ENCODE measurements at regions not wholly inside any gene's neighbourhood (a gene's known extent, or its start where the extent isn't known, plus 50 kb on each side); places are given as distances from the start of the nearest gene placed in this dataset.
"Not testable (repeated sequence)": the region's sequence is repeated elsewhere in the genome, so short reads cannot be mapped to it uniquely, and the experiment has no call there.

GRCh38 chr14:71800878-71801277, 131.4 kb upstream of the RGS6 start:
- no peaks in the 10 kb centered on the region for H3K9me3 ChIP-seq (ENCODE audit: insufficient read depth, low read depth, low read length)
- H3K27ac ChIP-seq (ENCODE audit: low read depth, low read length) = no peak overlapping the region
- DNase-seq = no peak
- H2AFZ ChIP-seq (ENCODE audit: insufficient read depth, low read length, poor library complexity) = no peak overlapping the region
- no peaks in the 10 kb centered on the region for H3K79me1 ChIP-seq (ENCODE audit: low read length)
- H3K14ac ChIP-seq (ENCODE audit: low read length) = no peak overlapping the region
- H3K18ac ChIP-seq (ENCODE audit: low read length) = no peak overlapping the region
- H2BK120ac ChIP-seq (ENCODE audit: insufficient read depth, low read length, poor library complexity) = no peak overlapping the region
- no peak overlapping the region for H3K4me3 ChIP-seq (ENCODE audit: low read depth, low read length)
- H3K36me3 ChIP-seq (ENCODE audit: control insufficient read depth in 1 of 2, insufficient read depth in 2 of 2, low read length in 2 of 2) = no peaks in the 10 kb centered on the region
- H4K12ac ChIP-seq (ENCODE audit: low read depth, low read length) = no peak overlapping the region
- H3K27me3 ChIP-seq (ENCODE audit: insufficient read depth, low read length) = no peaks in the 10 kb centered on the region
- no peak overlapping the region for H3K9ac ChIP-seq (ENCODE audit: low read length)
- no peak overlapping the region for H3K4me2 ChIP-seq (ENCODE audit: low read length)
- H3K4me1 ChIP-seq (ENCODE audit: control insufficient read depth in 1 of 2, insufficient read depth in 2 of 2, low read length in 2 of 2) = no peaks in the 10 kb centered on the region
- no peak overlapping the region for H2BK5ac ChIP-seq (ENCODE audit: low read depth, low read length, poor library complexity)
- no CpG with 5 or more reads among the region's 4 CpGs for WGBS (ENCODE audit: extremely low coverage, insufficient coverage, insufficient read length)
- H3K23ac ChIP-seq (ENCODE audit: low read length) = no peak overlapping the region
- H2BK12ac ChIP-seq (ENCODE audit: low read length) = no peak overlapping the region
- H3K4ac ChIP-seq (ENCODE audit: low read depth, low read length) = no peak overlapping the region
- H2AK5ac ChIP-seq (ENCODE audit: low read length) = no peak overlapping the region
- H3K79me2 ChIP-seq (ENCODE audit: control insufficient read depth, insufficient read depth, low read length, poor library complexity) = no peaks in the 10 kb centered on the region
- no peak overlapping the region for H4K8ac ChIP-seq (ENCODE audit: low read depth, low read length)
- no peak overlapping the region for H4K91ac ChIP-seq (ENCODE audit: low read depth, low read length)

DNA sequence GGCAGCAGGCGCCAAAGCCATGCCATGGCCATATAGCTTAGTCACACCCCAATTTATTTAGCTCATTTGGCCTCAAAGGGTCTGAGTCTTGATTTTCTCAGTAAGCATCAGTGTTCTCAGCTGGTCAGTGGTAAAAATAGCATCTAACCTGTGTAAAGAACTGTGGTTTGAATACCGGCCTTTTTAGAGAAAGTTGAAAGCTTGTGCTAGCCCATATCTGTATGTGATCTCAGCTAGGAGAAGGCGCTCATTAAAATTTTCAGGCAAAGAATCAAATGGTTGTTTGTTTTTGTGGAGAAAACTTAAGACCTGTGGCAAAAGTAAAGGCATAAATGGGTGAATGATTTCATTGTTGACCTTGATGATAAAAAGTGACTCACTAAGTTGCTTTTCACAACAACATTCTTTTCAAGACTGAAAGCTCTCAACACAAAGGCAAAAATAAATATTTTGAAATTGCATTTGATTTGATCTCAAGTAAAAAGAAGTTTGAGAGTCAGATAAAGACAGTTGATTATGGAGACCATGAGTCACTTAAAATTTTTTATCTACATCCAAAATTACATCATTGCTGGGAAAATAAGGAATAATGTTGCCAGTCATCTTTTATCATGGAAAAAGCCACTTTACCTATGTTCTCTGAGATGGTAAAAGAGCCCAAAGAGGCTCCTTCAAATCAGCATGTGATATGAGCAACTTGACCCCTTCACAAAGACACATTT, 128.5 kb upstream of the RGS6 start:
- Histone ChIP-seq H3K4ac (ENCODE audit: low read depth, low read length) (no peak overlapping the region), H2BK5ac (ENCODE audit: low read depth, low read length, poor library complexity) (no peak overlapping the region), H3K4me3 (ENCODE audit: low read depth, low read length) (no peak overlapping the region), H3K14ac (ENCODE audit: low read length) (no peak overlapping the region), H3K4me1 (ENCODE audit: control insufficient read depth in 1 of 2, insufficient read depth in 2 of 2, low read length in 2 of 2) (no peaks in the 10 kb centered on the region), H3K27ac (ENCODE audit: low read depth, low read length) (no peak overlapping the region), H2BK120ac (ENCODE audit: insufficient read depth, low read length, poor library complexity) (no peak overlapping the region), H3K79me2 (ENCODE audit: control insufficient read depth, insufficient read depth, low read length, poor library complexity) (no peaks in the 10 kb centered on the region), H3K23ac (ENCODE audit: low read length) (no peak overlapping the region), H2AK5ac (ENCODE audit: low read length) (no peak overlapping the region), H3K9ac (ENCODE audit: low read length) (no peak overlapping the region), H3K9me3 (ENCODE audit: insufficient read depth, low read depth, low read length) (no peaks in the 10 kb centered on the region), H3K4me2 (ENCODE audit: low read length) (no peak overlapping the region), H2AFZ (ENCODE audit: insufficient read depth, low read length, poor library complexity) (no peak overlapping the region), H2BK12ac (ENCODE audit: low read length) (no peak overlapping the region), H3K79me1 (ENCODE audit: low read length) (no peaks in the 10 kb centered on the region), H3K27me3 (ENCODE audit: insufficient read depth, low read length) (no peaks in the 10 kb centered on the region), H3K18ac (ENCODE audit: low read length) (no peak overlapping the region), H4K91ac (ENCODE audit: low read depth, low read length) (no peak overlapping the region), H4K12ac (ENCODE audit: low read depth, low read length) (no peak overlapping the region), H3K36me3 (ENCODE audit: control insufficient read depth in 1 of 2, insufficient read depth in 2 of 2, low read length in 2 of 2) (no peaks in the 10 kb centered on the region), H4K8ac (ENCODE audit: low read depth, low read length) (no peak overlapping the region)
- no CpG with 5 or more reads among the region's 3 CpGs for whole genome bisulfite sequencing (ENCODE audit: extremely low coverage, insufficient coverage, insufficient read length)
- peak; percentile 5 to 77 for DNase-seq

DNA sequence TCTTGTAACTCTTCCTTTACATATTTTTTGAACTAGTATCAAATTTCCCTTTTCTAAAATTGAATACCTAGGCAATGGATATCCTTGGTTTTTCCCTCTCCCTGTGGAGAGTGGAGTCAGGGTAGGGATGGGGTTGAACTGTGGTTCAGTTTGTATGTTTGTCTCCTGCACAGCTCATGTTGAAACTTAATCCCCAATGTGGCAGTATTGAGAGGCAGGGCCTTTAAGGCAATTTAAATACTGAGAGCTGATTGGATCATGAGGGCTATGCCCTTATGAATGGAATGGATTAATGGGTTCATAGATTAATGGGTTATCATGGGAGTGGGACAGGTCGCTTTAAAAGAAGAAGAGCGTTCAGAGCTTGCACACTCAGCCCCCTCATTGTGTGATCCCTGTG, 127.2 kb upstream of the RGS6 start:
- Histone ChIP-seq H3K4me2 (ENCODE audit: low read length) (no peak overlapping the region), H3K9ac (ENCODE audit: low read length) (no peak overlapping the region), H2BK5ac (ENCODE audit: low read depth, low read length, poor library complexity) (no peak overlapping the region), H3K4ac (ENCODE audit: low read depth, low read length) (no peak overlapping the region), H2BK12ac (ENCODE audit: low read length) (no peak overlapping the region), H2AK5ac (ENCODE audit: low read length) (no peak overlapping the region), H3K23ac (ENCODE audit: low read length) (no peak overlapping the region), H3K27ac (ENCODE audit: low read depth, low read length) (no peak overlapping the region), H3K36me3 (ENCODE audit: control insufficient read depth in 1 of 2, insufficient read depth in 2 of 2, low read length in 2 of 2) (no peaks in the 10 kb centered on the region), H3K18ac (ENCODE audit: low read length) (no peak overlapping the region), H3K4me1 (ENCODE audit: control insufficient read depth in 1 of 2, insufficient read depth in 2 of 2, low read length in 2 of 2) (no peaks in the 10 kb centered on the region), H3K9me3 (ENCODE audit: insufficient read depth, low read depth, low read length) (no peaks in the 10 kb centered on the region), H2AFZ (ENCODE audit: insufficient read depth, low read length, poor library complexity) (no peak overlapping the region), H4K8ac (ENCODE audit: low read depth, low read length) (no peak overlapping the region), H3K14ac (ENCODE audit: low read length) (no peak overlapping the region), H3K79me1 (ENCODE audit: low read length) (no peaks in the 10 kb centered on the region), H4K91ac (ENCODE audit: low read depth, low read length) (no peak overlapping the region), H3K27me3 (ENCODE audit: insufficient read depth, low read length) (no peaks in the 10 kb centered on the region), H4K12ac (ENCODE audit: low read depth, low read length) (no peak overlapping the region), H3K4me3 (ENCODE audit: low read depth, low read length) (no peak overlapping the region), H3K79me2 (ENCODE audit: control insufficient read depth, insufficient read depth, low read length, poor library complexity) (no peaks in the 10 kb centered on the region), H2BK120ac (ENCODE audit: insufficient read depth, low read length, poor library complexity) (no peak overlapping the region)
- no CpG with 5 or more reads among the region's 2 CpGs for WGBS (ENCODE audit: extremely low coverage, insufficient coverage, insufficient read length)
- no peak for DNase-seq

GRCh38 chr14:71807049-71807448, 125.2 kb upstream of the RGS6 start:
- WGBS (ENCODE audit: extremely low coverage, insufficient coverage, insufficient read length) = no CpG with 5 or more reads among the region's 4 CpGs
- not testable (repeated sequence) for H3K27me3 ChIP-seq (ENCODE audit: insufficient read depth, low read length); H4K91ac ChIP-seq (ENCODE audit: low read depth, low read length); H2BK120ac ChIP-seq (ENCODE audit: insufficient read depth, low read length, poor library complexity); H3K27ac ChIP-seq (ENCODE audit: low read depth, low read length); H2BK5ac ChIP-seq (ENCODE audit: low read depth, low read length, poor library complexity); H2AK5ac ChIP-seq (ENCODE audit: low read length); H3K18ac ChIP-seq (ENCODE audit: low read length); H3K36me3 ChIP-seq (ENCODE audit: control insufficient read depth in 1 of 2, insufficient read depth in 2 of 2, low read length in 2 of 2); H2AFZ ChIP-seq (ENCODE audit: insufficient read depth, low read length, poor library complexity); H3K79me1 ChIP-seq (ENCODE audit: low read length); H4K12ac ChIP-seq (ENCODE audit: low read depth, low read length); H4K8ac ChIP-seq (ENCODE audit: low read depth, low read length); H3K4ac ChIP-seq (ENCODE audit: low read depth, low read length); H3K4me3 ChIP-seq (ENCODE audit: low read depth, low read length); DNase-seq; H3K9ac ChIP-seq (ENCODE audit: low read length); H3K14ac ChIP-seq (ENCODE audit: low read length); H3K9me3 ChIP-seq (ENCODE audit: insufficient read depth, low read depth, low read length); H3K23ac ChIP-seq (ENCODE audit: low read length); H3K4me2 ChIP-seq (ENCODE audit: low read length); H3K79me2 ChIP-seq (ENCODE audit: control insufficient read depth, insufficient read depth, low read length, poor library complexity); H3K4me1 ChIP-seq (ENCODE audit: control insufficient read depth in 1 of 2, insufficient read depth in 2 of 2, low read length in 2 of 2); H2BK12ac ChIP-seq (ENCODE audit: low read length)
